ENCODE measurements at regions not wholly inside any gene's neighbourhood (a gene's known extent, or its start where the extent isn't known, plus 50 kb on each side); places are given as distances from the start of the nearest gene placed in this dataset.

- H3K4me3 ChIP-seq, result no peak overlapping the region
- H3K27ac ChIP-seq, result no peak overlapping the region
- H3K36me3 ChIP-seq, result no peaks in the 10 kb centered on the region
- H3K4me1 ChIP-seq, result peaks cover 0 to 6% (median 0%) of the 10 kb centered on the region in 3 donors
- H3K27me3 ChIP-seq, result no peaks in the 10 kb centered on the region
- WGBS, 2 donors, result 50 to 65% methylated on average over 2 of the region's 2 CpGs
- intact Hi-C loops (cut with DNase I), result no loop called here
- no peaks in the 10 kb centered on the region for H3K9me3 ChIP-seq
- DNase-seq, result no peak
- TF ChIP-seq POLR2A (IDR thresholded peaks at IDR 0.05) (no peak), CTCF (IDR thresholded peaks at IDR 0.05) (no peak)
Measured at GRCh38 chr20:11740975-11741374, 176.7 kb upstream of the BTBD3 start.

- Histone ChIP-seq H3K4me3 (no peak overlapping the region), H3K36me3 (no peaks in the 10 kb centered on the region), H3K27ac (no peak overlapping the region), H3K9me3 (no peaks in the 10 kb centered on the region), H3K27me3 (no peaks in the 10 kb centered on the region), H3K4me1 (no peaks in the 10 kb centered on the region)
- no peak for DNase-seq
- intact Hi-C loops (cut with DNase I), result no loop called here
- WGBS, 2 donors, result 85 to 88% methylated on average over 1 of the region's 1 CpG
- TF ChIP-seq CTCF (IDR thresholded peaks at IDR 0.05) (no peak), POLR2A (IDR thresholded peaks at IDR 0.05) (no peak)
Measured at GRCh38 chr20:11745145-11745544, 172.5 kb upstream of the BTBD3 start.

GRCh38 chr20:11748436-11748835, 169.3 kb upstream of the BTBD3 start:
- DNase-seq, result no peak
- H3K27ac ChIP-seq, result no peak overlapping the region
- 35 to 55% methylated on average over 2 of the region's 2 CpGs for WGBS, 2 donors
- TF ChIP-seq POLR2A (IDR thresholded peaks at IDR 0.05) (no peak), CTCF (IDR thresholded peaks at IDR 0.05) (no peak)
- H3K4me3 ChIP-seq, result no peak overlapping the region
- H3K4me1 ChIP-seq, result no peaks in the 10 kb centered on the region
- H3K27me3 ChIP-seq, result no peaks in the 10 kb centered on the region
- H3K9me3 ChIP-seq, result no peaks in the 10 kb centered on the region
- intact Hi-C loops (cut with DNase I), result no loop called here
- no peaks in the 10 kb centered on the region for H3K36me3 ChIP-seq

- 88 to 89% methylated on average over 2 of the region's 2 CpGs for WGBS, 2 donors
Measured at GRCh38 chr20:11752336-11752735, 165.4 kb upstream of the BTBD3 start.

GRCh38 chr20:11753155-11753554, 164.5 kb upstream of the BTBD3 start:
- H3K4me3 ChIP-seq, result no peak overlapping the region
- intact Hi-C loops (cut with DNase I), result no loop called here
- TF ChIP-seq CTCF (IDR thresholded peaks at IDR 0.05) (no peak), POLR2A (IDR thresholded peaks at IDR 0.05) (no peak)
- DNase-seq, result no peak
- WGBS, 2 donors, result 39 to 76% methylated on average over 2 of the region's 2 CpGs
- H3K36me3 ChIP-seq, result no peaks in the 10 kb centered on the region
- H3K27ac ChIP-seq, result no peak overlapping the region
- no peaks in the 10 kb centered on the region for H3K9me3 ChIP-seq
- no peaks in the 10 kb centered on the region for H3K27me3 ChIP-seq
- H3K4me1 ChIP-seq, result no peaks in the 10 kb centered on the region

More at GRCh38 chr20:11752336-11752735, 165.4 kb upstream of the BTBD3 start:
- no peaks in the 10 kb centered on the region for H3K4me1 ChIP-seq
- TF ChIP-seq CTCF (IDR thresholded peaks at IDR 0.05) (no peak), POLR2A (IDR thresholded peaks at IDR 0.05) (no peak)
- no peaks in the 10 kb centered on the region for H3K36me3 ChIP-seq
- no peak for DNase-seq
- H3K27ac ChIP-seq, result no peak overlapping the region
- H3K27me3 ChIP-seq, result no peaks in the 10 kb centered on the region
- no peak overlapping the region for H3K4me3 ChIP-seq
- intact Hi-C loops (cut with DNase I), result no loop called here
- H3K9me3 ChIP-seq, result no peaks in the 10 kb centered on the region
